8988T (cell line): ENCODE measurements at regions not wholly inside any gene's neighbourhood (a gene's known extent, or its start where the extent isn't known, plus 50 kb on each side); places are given as distances from the start of the nearest gene placed in this dataset.

Experiments
- DNase-seq: peaks from one replicate; pipeline ENCODE4 v3.0.0; 2011

- DNase-seq: no peak
These were observed 361.1 kb upstream of the SLITRK1 start for GRCh38 chr13:84243340-84243739.

GRCh38 chr13:84239032-84239431, 356.8 kb upstream of the SLITRK1 start:
- no peak for DNase-seq

- DNase-seq: no peak
These were observed 356.1 kb upstream of the SLITRK1 start for GRCh38 chr13:84238381-84238780.

GRCh38 chr13:84237143-84237542, 354.9 kb upstream of the SLITRK1 start:
- no peak for DNase-seq

GRCh38 chr13:84234416-84234815, 352.1 kb upstream of the SLITRK1 start:
- DNase-seq: no peak

GRCh38 chr13:84230568-84230967, 348.3 kb upstream of the SLITRK1 start:
- no peak for DNase-seq

- no peak for DNase-seq
These were observed 328.8 kb upstream of the SLITRK1 start for GRCh38 chr13:84211048-84211447.

GRCh38 chr13:84208246-84208910, 326.1 kb upstream of the SLITRK1 start:
- no peak for DNase-seq

- no peak for DNase-seq
These were observed 325.2 kb upstream of the SLITRK1 start for GRCh38 chr13:84207509-84207908.

GRCh38 chr13:84200971-84201370, 318.7 kb upstream of the SLITRK1 start:
- DNase-seq: no peak

GRCh38 chr13:84192125-84192524, 309.9 kb upstream of the SLITRK1 start:
- DNase-seq: no peak

GRCh38 chr13:84191139-84191538, 308.9 kb upstream of the SLITRK1 start:
- DNase-seq: no peak

- DNase-seq: no peak
These were observed 305.4 kb upstream of the SLITRK1 start for GRCh38 chr13:84187626-84188025.

- no peak for DNase-seq
These were observed 257.4 kb upstream of the SLITRK1 start for GRCh38 chr13:84139561-84140158.

- DNase-seq: no peak
These were observed 255.0 kb upstream of the SLITRK1 start for GRCh38 chr13:84137292-84137691.

GRCh38 chr13:84136582-84136981, 254.3 kb upstream of the SLITRK1 start:
- DNase-seq: no peak

- no peak for DNase-seq
These were observed 250.2 kb upstream of the SLITRK1 start for GRCh38 chr13:84132491-84132890.

GRCh38 chr13:84131249-84131648, 249.0 kb upstream of the SLITRK1 start:
- DNase-seq: no peak

- DNase-seq: no peak
These were observed 248.3 kb upstream of the SLITRK1 start for GRCh38 chr13:84130495-84131114.

GRCh38 chr13:84129966-84130365, 247.7 kb upstream of the SLITRK1 start:
- DNase-seq: no peak

GRCh38 chr13:84127597-84128128, 245.4 kb upstream of the SLITRK1 start:
- no peak for DNase-seq

GRCh38 chr13:84126671-84127171, 244.4 kb upstream of the SLITRK1 start:
- DNase-seq: no peak

- DNase-seq: no peak
These were observed 239.2 kb upstream of the SLITRK1 start for GRCh38 chr13:84121456-84121855.

- no peak for DNase-seq
These were observed 236.7 kb upstream of the SLITRK1 start for GRCh38 chr13:84118839-84119409.
